Endothelial cell of umbilical vein (primary cell): ENCODE measurements at regions not wholly inside any gene's neighbourhood (a gene's known extent, or its start where the extent isn't known, plus 50 kb on each side); places are given as distances from the start of the nearest gene placed in this dataset.

ENCODE experiments used
- BruUV-seq: library from RNA; stranded (reverse); fragments of 400-500 nt; replicated peaks from 2 replicates; lab custom pipeline; 2021; lab: Mats Ljungman, UMichigan
- CTCF ChIA-PET: fragments of 300-600, 350-600 bp; sonication (Branson Sonifier 250); formaldehyde crosslinking; loops from one replicate; lab custom pipeline; 2021; ENCODE audit warnings: antibody characterized with exemption, inconsistent platforms; lab: Charles Lee
- POLR2A ChIA-PET: fragments of 300-600, 350-600 bp; sonication (Branson Sonifier 250); formaldehyde crosslinking; loops from one replicate; lab custom pipeline; 2021; ENCODE audit warnings: antibody characterized with exemption, inconsistent platforms; lab: Charles Lee
- DNase-seq: peaks from one replicate; pipeline ENCODE4 v3.0.0-alpha.2; 2011; ENCODE audit warnings: low read depth, low spot score
- FAIRE-seq: peaks from 2 replicates; lab custom pipeline; 2011; peaks lifted over from hg19 to GRCh38; lab: Jason Lieb, UNC
- H2AFZ ChIP-seq: 2 replicates; pipeline ENCODE4 v1.6.0; 2012; ENCODE audit warnings: low read depth, low read length, control low read depth, inconsistent platforms
- H3K27ac ChIP-seq: 2 replicates; pipeline ENCODE4 v1.5.1; 2011; ENCODE audit warnings: low read depth, mild to moderate bottlenecking, control low read depth, low read length, moderate library complexity; ENCODE audit not compliant: insufficient read depth
- H3K27me3 ChIP-seq, 2 experiments: 2 replicates each; pipeline versions ENCODE4 v1.6.0 to v1.6.1; 2011; ENCODE audit warnings: low read length in 2 of 2, mixed read lengths in 1 of 2; ENCODE audit not compliant: control insufficient read depth in 2 of 2, insufficient read depth in 2 of 2
- H3K36me3 ChIP-seq, 2 experiments: 2 replicates in 1 of 2; 3 replicates in 1 of 2; pipeline ENCODE4 v1.5.1; 2011; ENCODE audit warnings: low read length in 2 of 2, mild to moderate bottlenecking in 1 of 2, moderate library complexity in 1 of 2; ENCODE audit not compliant: control insufficient read depth in 2 of 2, insufficient read depth in 2 of 2; ENCODE audit errors: extremely low read depth in 1 of 2
- H3K4me1 ChIP-seq: 3 replicates; pipeline ENCODE4 v1.5.1; 2011; ENCODE audit warnings: mild to moderate bottlenecking, low read length; ENCODE audit not compliant: control insufficient read depth, insufficient read depth; ENCODE audit errors: extremely low read depth
- H3K4me2 ChIP-seq: 2 replicates; pipeline ENCODE4 v1.6.1; 2011; ENCODE audit warnings: low read length, control low read depth, mixed read lengths; ENCODE audit not compliant: insufficient read depth
- H3K4me3 ChIP-seq, 3 experiments: fragments of 200-600 bp in 1 of 3; sonication (generic), shearing (Covaris generic) in 1 of 3; replicated peaks in 1 of 3; 2 replicates each; pipeline ENCODE4 v1.5.1; 2011 to 2016; ENCODE audit warnings: control low read depth in 3 of 3, low read length in 3 of 3, mild to moderate bottlenecking in 2 of 3, inconsistent platforms in 1 of 3, low read depth in 1 of 3, moderate library complexity in 1 of 3; ENCODE audit not compliant: insufficient read depth in 1 of 3
- H3K79me2 ChIP-seq: 2 replicates; pipeline ENCODE4 v1.6.0; 2012; ENCODE audit warnings: low read length, inconsistent platforms; ENCODE audit not compliant: control insufficient read depth, insufficient read depth
- H3K9ac ChIP-seq: replicated peaks from 2 replicates; pipeline ENCODE3; 2011; ENCODE audit warnings: low read length, control low read depth; ENCODE audit not compliant: insufficient read depth; ENCODE audit errors: extremely low read depth
- H3K9me1 ChIP-seq: replicated peaks from 3 replicates; pipeline ENCODE4 v1.6.0; 2011; ENCODE audit warnings: mild to moderate bottlenecking, low read length; ENCODE audit not compliant: control insufficient read depth, insufficient read depth; ENCODE audit errors: extremely low read depth
- H3K9me3 ChIP-seq: replicated peaks from 2 replicates; pipeline ENCODE4 v1.5.1; 2012; ENCODE audit warnings: low read length, inconsistent platforms; ENCODE audit not compliant: control insufficient read depth, insufficient read depth
- H4K20me1 ChIP-seq: replicated peaks from 2 replicates; pipeline ENCODE3; 2011; ENCODE audit warnings: mild to moderate bottlenecking, low read length; ENCODE audit not compliant: control insufficient read depth, insufficient read depth; ENCODE audit errors: extremely low read depth
- CTCF ChIP-seq, 2 donors: IDR thresholded peaks; 1 replicate in 1 of 2; 2 replicates in 1 of 2; pipeline ENCODE4 v1.5.1; 2011; ENCODE audit warnings: low read length in 2 of 2, mild to moderate bottlenecking in 2 of 2, moderate library complexity in 2 of 2, control low read depth in 1 of 2, inconsistent platforms in 1 of 2, low read depth in 1 of 2; ENCODE audit not compliant: insufficient read depth in 1 of 2; ENCODE audit errors: extremely low read depth in 1 of 2
- EZH2 ChIP-seq: IDR thresholded peaks from 2 replicates; pipeline ENCODE4 v1.6.1; 2012; ENCODE audit warnings: borderline replicate concordance, low read depth, mild to moderate bottlenecking, moderate library complexity, low read length, inconsistent platforms; ENCODE audit not compliant: severe bottlenecking
- FOS ChIP-seq: IDR thresholded peaks from 2 replicates; pipeline ENCODE4 v1.6.1; 2011; ENCODE audit warnings: mild to moderate bottlenecking, low read length, moderate library complexity, borderline replicate concordance; ENCODE audit not compliant: insufficient read depth
- GATA2 ChIP-seq: IDR thresholded peaks from 2 replicates; pipeline ENCODE4 v1.7.0; 2011; ENCODE audit warnings: low read depth, mild to moderate bottlenecking, moderate library complexity, mixed read lengths, low read length; ENCODE audit not compliant: insufficient read length, insufficient read depth
- JUN ChIP-seq: IDR thresholded peaks from 2 replicates; pipeline ENCODE4 v1.6.1; 2011; ENCODE audit warnings: borderline replicate concordance, low read depth; ENCODE audit not compliant: insufficient read length, insufficient read depth
- MAX ChIP-seq: IDR thresholded peaks from 2 replicates; pipeline ENCODE4 v1.6.1; 2011; ENCODE audit not compliant: insufficient read depth, insufficient read length
- MYC ChIP-seq: IDR thresholded peaks from one replicate; pipeline ENCODE4 v1.6.1; 2011; ENCODE audit warnings: mild to moderate bottlenecking, low read depth, low read length
- POLR2A ChIP-seq: IDR thresholded peaks from 2 replicates; pipeline ENCODE4 v1.6.1; 2012; ENCODE audit warnings: low read depth, mild to moderate bottlenecking, control low read depth, low read length
- POLR2AphosphoS5 ChIP-seq: IDR thresholded peaks from 2 replicates; pipeline ENCODE4 v1.6.1; 2012; ENCODE audit warnings: low read depth, mild to moderate bottlenecking, control low read depth, low read length, moderate library complexity; ENCODE audit not compliant: insufficient read depth
- dilution Hi-C: fragments of 300-500 bp; cut with MboI; formaldehyde crosslinking; loops from one replicate; pipeline ENCODE4 v1.15.0; 2019; ENCODE audit warnings: low sequenced_read_pairs; ENCODE audit not compliant: extremely low pct_ligation_motif_present
- intact Hi-C: fragments of 100-400 bp; cut with micrococcal nuclease; formaldehyde crosslinking; loops from one replicate; pipeline ENCODE4 v1.10.0; 2022

- peaks cover 16 to 23% of the 10 kb centered on the region in 2 experiments for H3K27me3 ChIP-seq
- BruUV-seq: no TSS peak
Measured at GRCh38 chr11:43602670-43603069, 77.9 kb upstream of the HSD17B12 start.

GRCh38 chr11:43614214-43614613 is 66.3 kb upstream of the HSD17B12 start:
- FAIRE-seq: no peak
- no TSS peak for BruUV-seq
- intact Hi-C loops: no loop called here

More at GRCh38 chr11:43602670-43603069, 77.9 kb upstream of the HSD17B12 start:
- Histone ChIP-seq H4K20me1 (no peaks in the 10 kb centered on the region), H3K79me2 (no peaks in the 10 kb centered on the region), H3K9ac (no peak overlapping the region), H3K27ac (no peak overlapping the region), H3K4me3 (no peak overlapping the region), H3K9me3 (no peaks in the 10 kb centered on the region), H3K9me1 (no peaks in the 10 kb centered on the region), H3K4me2 (no peak overlapping the region), H3K4me1 (no peaks in the 10 kb centered on the region), H3K36me3 (no peaks in the 10 kb centered on the region), H2AFZ (no peak overlapping the region)
- intact Hi-C loops (no loop called here), dilution Hi-C loops (no loop called here)
- FAIRE-seq (no peak), DNase-seq (no peak)
- ChIA-PET POLR2A (no interaction called here), CTCF (no interaction called here)
- no peak for TF ChIP-seq MYC
- TF ChIP-seq CTCF (IDR thresholded peaks at IDR 0.05; ENCODE audit: extremely low read depth in 1 of 2, insufficient read depth in 1 of 2, low read depth in 1 of 2, low read length in 2 of 2): no peak
- no peak for TF ChIP-seq POLR2AphosphoS5
- no peak for TF ChIP-seq JUN
- TF ChIP-seq POLR2A: no peak

More at GRCh38 chr11:43614214-43614613, 66.3 kb upstream of the HSD17B12 start:
- H3K79me2 ChIP-seq: no peaks in the 10 kb centered on the region
- no peak overlapping the region for H3K4me2 ChIP-seq
- dilution Hi-C loops: no loop called here
- no peaks in the 10 kb centered on the region for H4K20me1 ChIP-seq
- H2AFZ ChIP-seq: no peak overlapping the region
- ChIA-PET POLR2A (no interaction called here), CTCF (no interaction called here)
- H3K27me3 ChIP-seq: peaks cover 5 to 7% of the 10 kb centered on the region in 2 experiments
- no peaks in the 10 kb centered on the region for H3K9me1 ChIP-seq
- no peak for DNase-seq
- no peak overlapping the region for H3K9ac ChIP-seq
- TF ChIP-seq FOS (no peak), POLR2A (no peak), GATA2 (no peak), CTCF (IDR thresholded peaks at IDR 0.05; ENCODE audit: extremely low read depth in 1 of 2, insufficient read depth in 1 of 2, low read depth in 1 of 2, low read length in 2 of 2) (no peak), MYC (no peak), POLR2AphosphoS5 (no peak), EZH2 (no peak), MAX (no peak), JUN (no peak)
- no peak overlapping the region for H3K27ac ChIP-seq
- H3K4me1 ChIP-seq: no peaks in the 10 kb centered on the region
- H3K9me3 ChIP-seq: no peaks in the 10 kb centered on the region
- H3K4me3 ChIP-seq: no peak overlapping the region
- H3K36me3 ChIP-seq: no peaks in the 10 kb centered on the region
